OCI-M2 (cell line): ENCODE measurements at regions not wholly inside any gene's neighbourhood (a gene's known extent, or its start where the extent isn't known, plus 50 kb on each side); places are given as distances from the start of the nearest gene placed in this dataset.

ENCODE experiments used
- DNase-seq: peaks from one replicate; lab custom pipeline; 2025; ENCODE audit not compliant: unreplicated experiment; lab: John Stamatoyannopoulos, UW

DNA sequence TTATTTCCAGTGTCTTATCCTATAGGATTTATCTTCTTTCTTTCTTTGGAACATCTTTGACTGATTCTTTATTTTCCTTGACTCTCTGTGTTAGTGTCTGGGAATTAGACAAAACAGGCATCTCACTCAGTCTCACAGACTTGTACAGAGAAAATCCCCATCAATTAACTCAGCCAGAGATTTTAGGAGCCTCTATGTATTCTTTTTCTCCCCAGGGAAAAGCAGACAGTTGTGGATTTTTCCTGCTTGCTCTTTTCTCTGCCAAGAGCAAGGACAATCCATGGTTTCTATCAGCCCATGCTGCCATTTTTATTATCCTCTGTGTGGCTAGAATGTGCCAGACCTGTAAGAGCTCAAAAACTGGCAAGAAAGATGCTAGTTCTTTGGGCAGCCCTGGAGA lies 595.1 kb downstream of the SNAPC1 start:
- DNase-seq = no peak

GRCh38 chr14:62364161-62364560 lies 601.9 kb downstream of the SNAPC1 start:
- DNase-seq = no peak

GRCh38 chr14:62364800-62365280 lies 602.6 kb downstream of the SNAPC1 start:
- DNase-seq = no peak

- DNase-seq = no peak
Observed at GRCh38 chr14:62369919-62370560, 607.8 kb downstream of the SNAPC1 start.

DNA sequence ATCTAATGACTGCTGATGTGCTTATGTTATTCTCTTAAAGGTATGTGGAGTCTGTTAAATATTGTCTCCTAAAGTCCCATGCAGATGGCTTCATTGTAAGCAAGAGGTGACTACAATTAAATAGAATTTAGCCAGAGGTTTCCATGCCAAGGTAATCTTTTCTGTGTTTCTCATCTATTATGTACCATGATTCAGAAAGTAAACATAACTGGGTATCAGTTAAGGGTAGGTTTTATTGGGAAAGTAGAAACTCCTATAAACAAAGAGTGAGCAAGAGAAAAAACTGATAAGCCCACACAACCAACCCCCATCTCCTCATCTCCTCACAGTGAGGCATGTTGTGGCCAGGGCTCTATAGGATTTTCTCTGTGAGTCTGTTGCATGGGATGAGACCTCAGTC lies 611.7 kb downstream of the SNAPC1 start:
- no peak for DNase-seq

GRCh38 chr14:62378057-62378456 lies 615.8 kb downstream of the SNAPC1 start:
- DNase-seq = no peak

DNA sequence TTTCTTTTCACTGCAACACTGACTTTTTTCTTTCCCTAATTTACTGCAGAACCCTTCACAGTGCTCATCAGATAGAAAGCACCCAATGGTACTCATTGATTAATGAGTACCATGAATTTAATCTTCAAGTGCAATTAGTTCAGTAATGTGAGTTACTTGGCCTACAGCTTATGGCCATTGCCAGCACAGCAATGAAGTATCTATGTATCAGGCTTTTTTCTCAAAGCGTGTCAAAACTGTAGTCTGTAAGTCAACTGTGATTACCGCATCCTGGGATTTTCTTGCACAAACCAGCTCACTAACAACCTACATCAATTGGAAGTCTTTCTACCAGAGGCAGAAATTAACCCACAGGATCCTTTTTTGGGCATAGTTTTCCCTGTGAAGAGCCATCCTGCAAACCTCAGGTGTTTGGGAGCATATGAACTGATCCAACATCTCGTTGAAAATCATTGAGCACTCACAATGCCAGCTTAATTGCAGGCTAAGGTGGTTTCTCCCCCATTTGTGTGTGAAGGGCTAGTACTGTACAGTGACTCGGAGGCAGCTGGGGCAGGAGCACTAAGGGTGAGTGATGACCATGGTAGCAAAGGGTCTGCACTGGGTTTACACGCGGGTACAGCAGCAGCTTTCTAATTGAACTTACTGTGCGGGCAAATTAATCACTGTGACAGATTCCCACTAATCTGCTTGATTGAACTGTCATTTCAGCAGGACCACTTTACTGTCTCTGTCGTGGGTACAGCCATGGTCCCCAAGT lies 619.3 kb downstream of the SNAPC1 start:
- no peak for DNase-seq

- DNase-seq = no peak
Observed at GRCh38 chr14:62409169-62409568, 636.1 kb downstream of the KCNH5 start.

DNA sequence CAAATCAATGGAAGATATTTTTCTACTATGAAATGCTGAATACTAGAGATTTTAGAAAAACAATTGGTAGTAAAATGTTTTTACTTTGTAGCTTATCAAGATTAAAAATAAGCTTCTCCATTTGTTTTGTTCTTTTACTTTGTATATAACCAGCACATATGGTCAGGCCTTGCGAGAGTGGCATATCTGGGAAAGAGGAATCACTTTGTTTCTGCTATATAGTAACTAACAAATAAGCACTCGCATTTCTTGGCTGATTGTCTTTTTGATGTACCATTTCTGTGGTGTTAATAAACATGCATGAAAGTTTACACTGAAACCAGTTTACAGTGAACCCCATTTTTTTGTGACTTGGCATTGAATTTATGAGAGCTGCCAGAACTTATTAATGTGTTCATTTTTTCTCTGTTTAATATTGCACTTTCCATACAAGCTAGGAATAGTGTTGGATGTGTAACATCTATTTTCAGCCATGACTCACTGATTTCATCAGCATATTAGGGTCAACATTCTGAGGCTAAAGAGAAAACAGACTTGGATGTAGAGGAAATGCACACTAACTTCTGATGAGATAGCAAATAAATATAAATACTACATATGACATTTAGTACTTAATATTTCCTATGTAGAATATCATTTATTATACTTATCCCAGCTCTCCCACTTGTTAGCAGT lies 635.5 kb downstream of the KCNH5 start:
- no peak for DNase-seq

GRCh38 chr14:62420847-62421246 lies 624.4 kb downstream of the KCNH5 start:
- DNase-seq = no peak

- DNase-seq = no peak
Observed at GRCh38 chr14:62428429-62429203, 616.6 kb downstream of the KCNH5 start.

DNA sequence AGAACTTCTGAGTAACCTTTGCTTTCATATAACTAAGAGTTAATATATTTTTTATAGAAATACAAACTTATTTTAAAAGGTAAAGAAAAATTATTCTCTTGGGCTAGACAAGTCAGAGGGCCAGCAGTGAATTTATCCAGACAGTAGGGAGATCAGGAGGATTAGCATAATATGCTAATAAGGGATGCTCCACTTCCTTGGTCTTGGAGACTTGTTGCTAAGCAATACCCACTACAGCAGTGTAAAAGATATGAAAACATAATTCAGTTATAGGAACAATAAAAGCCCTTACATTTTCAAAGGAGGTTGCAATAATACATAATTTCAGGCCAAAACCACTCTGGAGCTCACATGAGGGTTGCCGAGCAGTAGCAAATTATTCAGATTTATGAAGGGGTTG lies 615.6 kb downstream of the KCNH5 start:
- DNase-seq = no peak

DNA sequence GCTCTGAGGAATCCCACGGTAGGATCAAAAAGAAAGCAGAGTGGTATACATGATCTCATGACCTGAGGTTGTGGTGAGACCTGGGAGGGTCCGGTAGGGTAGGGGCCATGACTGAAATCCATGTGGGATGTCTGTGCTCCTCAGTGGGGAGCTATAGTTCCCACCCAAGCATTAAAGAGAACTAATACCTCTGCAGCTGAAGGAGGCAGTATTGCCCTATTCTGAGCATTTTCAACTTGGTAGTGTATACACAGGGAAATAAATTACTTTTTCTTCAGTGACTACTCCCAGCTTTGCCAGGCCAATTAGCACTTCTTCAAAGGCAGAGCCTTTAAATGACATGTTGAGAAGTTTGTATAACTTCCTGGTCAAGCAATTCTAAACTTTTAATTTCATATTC lies 613.8 kb downstream of the KCNH5 start:
- no peak for DNase-seq

GRCh38 chr14:62432955-62433354 lies 612.3 kb downstream of the KCNH5 start:
- no peak for DNase-seq

GRCh38 chr14:62436261-62436660 lies 609.0 kb downstream of the KCNH5 start:
- no peak for DNase-seq

- DNase-seq = no peak
Observed at GRCh38 chr14:62439210-62439609, 606.0 kb downstream of the KCNH5 start.

- DNase-seq = no peak
Observed at GRCh38 chr14:62443796-62444195, 601.5 kb downstream of the KCNH5 start.

GRCh38 chr14:62445570-62445969 lies 599.7 kb downstream of the KCNH5 start:
- no peak for DNase-seq

DNA sequence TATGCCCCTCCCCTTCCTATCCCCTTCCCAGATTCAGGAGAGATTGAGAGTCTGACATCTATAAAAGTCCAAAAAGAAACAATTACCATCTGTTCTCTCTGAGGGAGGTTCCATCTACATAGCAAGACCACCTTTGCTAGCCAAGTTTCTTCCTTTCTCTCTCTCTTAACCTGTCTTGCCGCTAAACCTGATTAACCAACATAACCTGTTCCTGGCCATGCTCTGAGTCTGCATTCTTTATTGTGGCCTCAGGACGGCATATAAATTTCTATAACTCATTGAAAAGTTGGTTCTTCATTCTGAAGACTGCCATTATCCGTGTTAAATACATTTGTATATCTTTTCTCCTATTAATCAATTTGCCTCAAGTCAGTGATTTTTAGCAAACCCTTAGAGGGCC lies 594.0 kb downstream of the KCNH5 start:
- DNase-seq = no peak

GRCh38 chr14:62453226-62453625 lies 592.0 kb downstream of the KCNH5 start:
- no peak for DNase-seq

DNA sequence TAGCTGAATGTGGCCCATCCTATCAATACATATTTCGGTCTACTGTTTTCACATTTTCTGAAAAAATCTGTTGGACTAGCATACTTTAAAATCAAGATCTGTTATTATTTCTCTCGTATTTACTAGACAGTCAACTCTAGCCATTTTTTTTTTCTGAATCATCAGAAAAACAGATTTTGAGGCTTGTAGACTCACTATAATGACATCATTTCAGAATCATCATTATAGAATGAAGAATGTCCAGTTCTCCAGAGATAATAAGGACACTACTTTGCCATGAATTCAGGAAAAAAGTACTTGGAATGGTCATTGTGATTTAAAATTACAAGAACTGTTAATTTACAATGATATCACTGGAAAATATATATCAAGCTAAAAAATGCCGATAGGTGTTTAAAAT lies 589.8 kb downstream of the KCNH5 start:
- no peak for DNase-seq
